ENCODE measurements at regions not wholly inside any gene's neighbourhood (a gene's known extent, or its start where the extent isn't known, plus 50 kb on each side); places are given as distances from the start of the nearest gene placed in this dataset.

DNA sequence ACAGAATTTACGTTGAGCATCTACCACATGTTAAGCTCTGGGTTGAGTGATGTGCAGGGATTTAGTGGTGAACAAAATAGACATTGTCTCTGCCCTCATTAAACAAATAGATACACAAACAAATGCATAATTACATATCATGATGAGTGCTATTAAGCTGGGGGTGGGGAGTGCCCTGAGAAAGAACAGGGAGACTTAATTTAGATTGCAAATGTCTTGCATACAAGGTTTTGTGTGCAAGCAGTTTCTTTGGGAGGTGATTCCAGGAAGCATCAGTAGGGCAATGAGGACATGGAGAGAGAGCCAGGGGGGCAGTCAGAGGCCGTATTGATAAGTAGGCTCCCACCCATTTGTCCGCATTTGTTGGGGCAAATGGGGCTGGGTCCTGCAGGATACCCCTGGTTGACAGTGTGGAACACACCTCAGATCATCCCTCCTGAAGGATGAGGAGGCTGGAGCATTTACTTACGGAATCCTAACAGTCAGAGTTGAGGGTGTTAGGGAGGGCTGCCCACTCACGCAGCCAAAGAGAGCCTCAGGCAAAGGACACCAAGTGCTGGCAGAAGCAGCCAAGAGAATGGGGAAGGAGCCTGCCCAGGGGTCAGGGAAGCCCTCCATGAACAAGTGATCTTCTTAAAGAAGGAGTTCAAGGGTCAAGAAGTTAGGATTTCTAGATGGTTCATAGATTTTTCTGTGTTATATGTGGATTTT, 245.9 kb downstream of the BCOR start:
- Histone ChIP-seq H3K27me3 (ENCODE audit: control insufficient read depth in 1 of 2, insufficient read depth in 2 of 2, low read length in 2 of 2) (peaks cover 0 to 12% of the 10 kb centered on the region in 2 donors), H3K9ac (ENCODE audit: low read length in 2 of 2) (no peak overlapping the region), H3K27ac (ENCODE audit: low read length) (no peak overlapping the region), H3K9me3 (ENCODE audit: control insufficient read depth in 2 of 2, low read length in 2 of 2) (no peaks in the 10 kb centered on the region), H3K4me3 (ENCODE audit: low read length in 2 of 2) (no peak overlapping the region), H3K4me1 (ENCODE audit: control insufficient read depth, insufficient read depth, low read length) (peaks cover 6% of the 10 kb centered on the region), H3K36me3 (ENCODE audit: control insufficient read depth in 2 of 2, insufficient read depth in 2 of 2, low read length in 2 of 2) (no peaks in the 10 kb centered on the region)

DNA sequence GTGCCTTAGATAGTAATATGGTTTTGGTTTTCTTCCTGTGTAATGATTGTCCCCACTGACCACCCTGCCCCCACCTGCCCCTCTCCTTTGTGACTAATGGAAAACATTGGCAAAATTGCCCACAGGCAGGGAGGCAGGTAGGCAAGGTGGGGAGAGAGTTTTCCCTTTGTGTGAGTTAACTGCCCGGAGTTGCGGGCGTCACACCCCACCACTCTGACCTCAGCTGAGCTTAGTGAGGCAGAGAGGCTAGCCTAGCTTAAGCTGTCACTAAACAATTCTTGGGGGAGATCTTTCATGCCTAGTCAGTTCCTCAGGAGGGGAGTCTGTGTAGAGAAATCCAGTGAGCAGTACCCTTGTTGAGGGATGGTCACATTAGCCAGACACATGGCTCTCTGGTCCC, 245.3 kb downstream of the BCOR start:
- H3K27ac ChIP-seq (ENCODE audit: low read length) = no peak overlapping the region

DNA sequence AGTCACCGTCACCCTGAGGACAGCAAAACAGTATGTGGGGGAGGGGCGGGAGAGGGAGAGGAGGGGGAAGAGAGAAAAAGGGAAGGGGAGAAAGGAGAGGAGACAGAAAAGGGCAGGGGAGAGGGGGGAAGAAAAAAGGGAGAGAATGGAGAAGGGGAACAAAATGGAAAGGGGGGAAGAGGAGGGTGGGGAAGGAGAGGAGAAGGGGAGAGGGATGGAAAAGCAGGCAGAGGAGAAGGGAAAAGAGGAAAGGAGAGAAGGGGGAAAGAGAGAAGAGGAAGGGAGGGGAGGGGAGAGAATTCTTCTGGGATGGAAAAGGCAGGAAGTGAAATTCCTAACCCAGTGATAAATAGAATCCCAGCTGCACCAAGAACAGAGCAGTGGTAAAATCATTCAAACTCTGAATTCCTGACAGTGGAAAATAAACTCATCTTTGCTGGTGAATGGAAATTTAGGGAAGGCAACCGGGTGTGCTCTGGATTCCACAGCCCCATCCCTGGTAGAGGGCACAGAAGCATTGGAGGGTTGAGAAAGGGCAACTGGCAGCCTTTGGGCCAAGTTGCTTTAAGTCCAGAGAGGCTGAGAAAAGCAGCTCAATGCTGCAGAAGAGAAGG, 244.2 kb downstream of the BCOR start:
- H3K9ac ChIP-seq (ENCODE audit: low read length in 2 of 2) = no peak overlapping the region
- peaks cover 6% of the 10 kb centered on the region for H3K4me1 ChIP-seq (ENCODE audit: control insufficient read depth, insufficient read depth, low read length)
- H3K4me3 ChIP-seq (ENCODE audit: low read length in 2 of 2) = no peak overlapping the region
- no peaks in the 10 kb centered on the region for H3K9me3 ChIP-seq (ENCODE audit: control insufficient read depth in 2 of 2, low read length in 2 of 2)
- H3K27me3 ChIP-seq (ENCODE audit: control insufficient read depth in 1 of 2, insufficient read depth in 2 of 2, low read length in 2 of 2) = peaks cover 0 to 21% of the 10 kb centered on the region in 2 donors
- H3K36me3 ChIP-seq (ENCODE audit: control insufficient read depth in 2 of 2, insufficient read depth in 2 of 2, low read length in 2 of 2) = no peaks in the 10 kb centered on the region
- no peak overlapping the region for H3K27ac ChIP-seq (ENCODE audit: low read length)

More for the DNA sequence above, 245.3 kb downstream of the BCOR start:
- Histone ChIP-seq H3K9ac (ENCODE audit: low read length in 2 of 2) (no peak overlapping the region), H3K4me3 (ENCODE audit: low read length in 2 of 2) (no peak overlapping the region), H3K9me3 (ENCODE audit: control insufficient read depth in 2 of 2, low read length in 2 of 2) (no peaks in the 10 kb centered on the region), H3K4me1 (ENCODE audit: control insufficient read depth, insufficient read depth, low read length) (peaks cover 6% of the 10 kb centered on the region), H3K36me3 (ENCODE audit: control insufficient read depth in 2 of 2, insufficient read depth in 2 of 2, low read length in 2 of 2) (no peaks in the 10 kb centered on the region), H3K27me3 (ENCODE audit: control insufficient read depth in 1 of 2, insufficient read depth in 2 of 2, low read length in 2 of 2) (peaks cover 0 to 13% of the 10 kb centered on the region in 2 donors)

DNA sequence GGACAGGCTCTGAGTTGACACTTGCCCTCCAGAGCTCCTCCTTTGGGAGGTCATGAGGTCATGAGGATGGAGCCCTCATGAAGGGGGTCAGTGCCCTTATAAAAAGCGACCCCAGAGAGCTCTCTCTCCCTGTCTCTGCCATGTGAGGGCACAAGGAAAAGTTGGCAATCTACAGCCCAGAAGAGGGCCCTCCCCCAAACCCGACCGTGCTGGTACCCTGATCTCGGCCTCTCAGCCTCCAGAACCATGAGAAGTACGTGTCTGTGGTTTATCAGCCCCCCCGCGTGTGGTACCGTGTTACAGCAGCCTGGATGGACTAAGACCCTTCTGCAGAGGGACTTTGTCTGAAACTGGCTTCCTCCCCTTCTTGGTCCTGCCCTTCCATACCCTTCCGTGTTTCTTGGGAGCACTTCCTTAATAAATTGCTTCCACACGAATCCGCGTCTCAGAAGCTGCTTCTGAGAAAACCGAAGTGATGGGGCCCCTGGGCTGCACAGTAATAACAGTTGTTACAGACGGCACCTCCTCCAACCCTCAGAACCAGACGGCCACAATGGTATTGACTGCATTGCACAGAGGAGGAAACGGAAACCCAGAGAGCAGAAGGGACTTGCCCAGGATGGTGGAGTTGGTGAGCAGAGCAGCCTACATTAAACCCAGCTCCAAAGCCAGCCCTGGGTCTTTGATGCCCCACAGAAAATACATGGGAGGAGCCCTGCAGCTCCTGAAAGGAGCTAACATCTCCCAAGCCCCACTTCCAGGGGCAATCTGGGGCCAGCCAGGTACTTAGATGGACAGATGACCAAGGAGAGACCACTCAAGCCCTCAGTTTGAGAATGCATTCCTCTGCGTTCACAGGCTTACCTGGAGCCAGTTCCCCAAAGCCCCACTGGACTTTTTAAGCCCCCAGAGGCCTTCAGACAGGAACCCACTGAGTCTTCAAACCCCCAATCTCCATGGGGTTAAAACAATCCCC, 242.7 kb downstream of the BCOR start:
- Histone ChIP-seq H3K4me3 (ENCODE audit: low read length in 2 of 2) (no peak overlapping the region), H3K27me3 (ENCODE audit: control insufficient read depth in 1 of 2, insufficient read depth in 2 of 2, low read length in 2 of 2) (peaks cover 0 to 21% of the 10 kb centered on the region in 2 donors), H3K27ac (ENCODE audit: low read length) (no peak overlapping the region), H3K9ac (ENCODE audit: low read length in 2 of 2) (no peak overlapping the region), H3K36me3 (ENCODE audit: control insufficient read depth in 2 of 2, insufficient read depth in 2 of 2, low read length in 2 of 2) (no peaks in the 10 kb centered on the region), H3K9me3 (ENCODE audit: control insufficient read depth in 2 of 2, low read length in 2 of 2) (no peaks in the 10 kb centered on the region), H3K4me1 (ENCODE audit: control insufficient read depth, insufficient read depth, low read length) (peaks cover 4% of the 10 kb centered on the region)

DNA sequence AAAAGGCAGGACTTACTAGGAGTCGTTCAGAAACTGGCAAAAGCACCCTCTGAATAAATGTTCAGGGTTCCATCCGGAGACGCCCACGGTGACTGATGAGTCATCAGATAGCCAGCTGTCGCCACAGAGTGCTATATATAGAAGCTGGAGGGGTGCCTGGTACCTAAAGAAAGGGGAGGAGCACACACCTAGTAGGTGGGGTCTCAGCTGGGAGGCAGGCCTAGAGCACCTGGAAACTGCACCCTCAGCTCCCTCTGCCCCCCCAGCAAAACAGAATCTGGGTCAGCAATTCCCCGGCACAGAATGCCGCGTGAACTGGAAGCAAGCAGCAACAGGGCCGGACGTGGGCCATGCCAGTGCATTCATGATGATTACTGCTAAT, 242.0 kb downstream of the BCOR start:
- Histone ChIP-seq H3K27ac (ENCODE audit: low read length) (no peak overlapping the region), H3K4me3 (ENCODE audit: low read length in 2 of 2) (no peak overlapping the region), H3K9me3 (ENCODE audit: control insufficient read depth in 2 of 2, low read length in 2 of 2) (no peaks in the 10 kb centered on the region), H3K27me3 (ENCODE audit: control insufficient read depth in 1 of 2, insufficient read depth in 2 of 2, low read length in 2 of 2) (peaks cover 0 to 20% of the 10 kb centered on the region in 2 donors), H3K9ac (ENCODE audit: low read length in 2 of 2) (no peak overlapping the region), H3K36me3 (ENCODE audit: control insufficient read depth in 2 of 2, insufficient read depth in 2 of 2, low read length in 2 of 2) (no peaks in the 10 kb centered on the region), H3K4me1 (ENCODE audit: control insufficient read depth, insufficient read depth, low read length) (peaks cover 4% of the 10 kb centered on the region)

DNA sequence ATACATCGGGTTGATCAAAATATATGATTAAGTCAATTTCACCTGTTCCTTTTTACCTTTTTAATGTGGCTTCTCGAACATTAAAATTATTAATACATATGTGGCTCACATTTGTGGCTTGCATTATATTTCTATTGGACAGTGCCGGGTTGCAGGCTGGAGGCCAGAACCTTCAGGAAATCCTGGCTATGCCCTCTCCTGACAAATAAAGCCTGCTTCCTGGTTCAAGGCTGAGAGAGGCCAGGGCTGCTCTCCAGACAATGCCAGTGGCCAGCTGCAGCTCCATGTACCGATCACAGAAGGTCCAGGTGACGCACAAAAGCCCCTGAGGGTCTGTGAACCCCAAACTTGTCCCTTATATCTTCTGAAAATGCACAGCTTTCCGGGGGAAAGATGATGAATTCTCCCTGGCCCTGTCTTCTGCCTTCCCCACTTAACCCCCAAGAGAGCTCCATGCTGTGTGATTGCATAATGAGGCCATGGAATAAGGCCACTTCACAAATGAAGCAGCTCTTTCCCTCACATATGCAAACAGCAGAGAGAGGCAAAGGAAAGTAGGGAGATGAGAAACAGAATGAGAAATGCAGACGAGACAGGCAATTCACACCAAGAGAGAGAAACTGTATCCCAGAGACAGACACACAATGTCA, 241.2 kb downstream of the BCOR start:
- H3K9ac ChIP-seq (ENCODE audit: low read length in 2 of 2) = no peak overlapping the region
- H3K36me3 ChIP-seq (ENCODE audit: control insufficient read depth in 2 of 2, insufficient read depth in 2 of 2, low read length in 2 of 2) = no peaks in the 10 kb centered on the region
- no peak overlapping the region for H3K4me3 ChIP-seq (ENCODE audit: low read length in 2 of 2)
- H3K9me3 ChIP-seq (ENCODE audit: control insufficient read depth in 2 of 2, low read length in 2 of 2) = no peaks in the 10 kb centered on the region
- H3K27me3 ChIP-seq (ENCODE audit: control insufficient read depth in 1 of 2, insufficient read depth in 2 of 2, low read length in 2 of 2) = peaks cover 0 to 20% of the 10 kb centered on the region in 2 donors
- H3K4me1 ChIP-seq (ENCODE audit: control insufficient read depth, insufficient read depth, low read length) = peaks cover 4% of the 10 kb centered on the region
- no peak overlapping the region for H3K27ac ChIP-seq (ENCODE audit: low read length)

DNA sequence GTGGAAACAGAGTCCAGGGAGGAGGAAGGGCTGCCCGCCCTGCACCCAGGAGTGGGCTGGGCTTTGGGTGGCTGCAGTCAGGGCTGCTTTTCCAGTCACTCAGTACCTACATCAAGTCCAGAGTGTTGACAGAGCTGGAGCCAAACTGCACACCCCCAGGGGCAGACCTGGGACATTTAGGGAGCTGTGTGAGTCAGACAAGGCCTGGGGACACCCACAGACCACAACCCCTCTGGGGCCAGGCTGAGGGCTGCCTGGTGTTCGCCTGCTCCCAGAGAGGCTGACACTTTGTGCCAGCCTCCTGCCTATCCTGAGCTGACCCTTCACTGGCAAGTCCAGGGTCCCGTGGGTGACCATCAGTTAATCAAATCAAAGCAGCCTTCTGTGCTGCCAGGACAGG, 240.0 kb downstream of the BCOR start:
- Histone ChIP-seq H3K9ac (ENCODE audit: low read length in 2 of 2) (no peak overlapping the region), H3K27ac (ENCODE audit: low read length) (no peak overlapping the region), H3K36me3 (ENCODE audit: control insufficient read depth in 2 of 2, insufficient read depth in 2 of 2, low read length in 2 of 2) (no peaks in the 10 kb centered on the region), H3K9me3 (ENCODE audit: control insufficient read depth in 2 of 2, low read length in 2 of 2) (peaks cover 0 to under 1% of the 10 kb centered on the region in 2 donors), H3K27me3 (ENCODE audit: control insufficient read depth in 1 of 2, insufficient read depth in 2 of 2, low read length in 2 of 2) (peaks cover 0 to 17% of the 10 kb centered on the region in 2 donors), H3K4me3 (ENCODE audit: low read length in 2 of 2) (no peak overlapping the region), H3K4me1 (ENCODE audit: control insufficient read depth, insufficient read depth, low read length) (peaks cover 4% of the 10 kb centered on the region)

DNA sequence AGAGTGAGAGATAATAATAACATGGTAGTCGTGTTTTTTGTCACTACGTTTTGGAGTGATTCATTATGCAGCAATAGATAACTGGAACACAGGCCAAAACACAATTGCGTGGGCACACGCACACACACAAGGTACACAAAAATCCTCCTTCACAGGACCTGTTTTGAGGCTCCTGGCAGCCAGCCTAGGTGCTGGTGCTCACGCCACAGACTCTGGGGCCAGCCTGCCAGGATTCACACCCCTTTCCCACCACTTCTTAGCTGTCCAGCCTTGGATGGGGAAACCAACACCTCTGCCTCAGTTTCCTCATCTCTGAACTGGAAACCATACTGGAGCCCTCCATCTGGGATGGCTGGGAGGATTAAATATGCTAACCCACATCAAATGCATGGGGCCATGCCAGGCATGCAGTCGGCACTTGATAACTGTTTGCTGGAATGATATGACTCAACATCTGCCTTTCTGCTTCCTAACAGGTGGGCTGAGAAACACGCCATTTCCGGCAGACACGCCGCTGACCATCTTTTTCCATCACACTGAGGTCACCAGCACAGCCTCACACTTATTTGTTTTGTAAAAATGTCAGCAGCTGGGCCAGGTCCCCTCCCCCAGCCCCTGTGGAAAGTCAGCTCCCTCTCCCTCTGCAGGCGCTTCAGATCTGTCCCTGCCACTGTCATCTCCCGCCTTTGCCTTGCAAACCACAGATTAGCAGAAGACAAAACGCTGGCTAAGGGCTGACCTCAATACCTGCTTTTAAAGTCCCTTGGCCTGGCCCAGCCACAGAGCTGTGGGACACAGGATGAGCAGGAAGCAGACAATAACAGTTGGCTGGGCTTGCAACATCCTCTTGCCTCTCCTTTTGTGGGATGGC, 237.5 kb downstream of the BCOR start:
- Histone ChIP-seq H3K27ac (ENCODE audit: low read length) (no peak overlapping the region), H3K36me3 (ENCODE audit: control insufficient read depth in 2 of 2, insufficient read depth in 2 of 2, low read length in 2 of 2) (no peaks in the 10 kb centered on the region), H3K4me3 (ENCODE audit: low read length in 2 of 2) (no peak overlapping the region), H3K9ac (ENCODE audit: low read length in 2 of 2) (no peak overlapping the region), H3K4me1 (ENCODE audit: control insufficient read depth, insufficient read depth, low read length) (no peaks in the 10 kb centered on the region), H3K9me3 (ENCODE audit: control insufficient read depth in 2 of 2, low read length in 2 of 2) (peaks cover 0 to 10% of the 10 kb centered on the region in 2 donors), H3K27me3 (ENCODE audit: control insufficient read depth in 1 of 2, insufficient read depth in 2 of 2, low read length in 2 of 2) (peaks cover 0 to 13% of the 10 kb centered on the region in 2 donors)

DNA sequence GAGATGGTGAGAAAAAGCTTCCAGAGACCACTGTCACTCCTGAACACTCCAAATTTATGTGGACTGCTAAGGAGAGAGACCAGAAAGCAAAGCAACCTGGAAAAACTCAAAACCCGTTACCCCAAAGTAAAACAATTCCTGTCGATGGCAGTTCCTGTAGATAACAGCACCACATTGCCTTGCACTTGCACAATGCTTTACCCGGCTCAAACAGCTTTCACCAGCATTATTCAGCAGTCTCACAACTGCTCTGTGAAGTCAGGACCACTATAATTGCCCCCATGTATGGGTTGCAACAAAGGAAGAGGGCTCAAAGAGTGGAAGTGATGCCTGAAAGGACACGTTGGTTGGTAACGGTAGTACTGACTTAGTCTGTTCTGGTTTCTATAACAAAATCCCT, 234.8 kb downstream of the BCOR start:
- Histone ChIP-seq H3K9me3 (ENCODE audit: control insufficient read depth in 2 of 2, low read length in 2 of 2) (peaks cover 0 to 10% of the 10 kb centered on the region in 2 donors), H3K4me1 (ENCODE audit: control insufficient read depth, insufficient read depth, low read length) (no peaks in the 10 kb centered on the region), H3K4me3 (ENCODE audit: low read length in 2 of 2) (no peak overlapping the region), H3K9ac (ENCODE audit: low read length in 2 of 2) (no peak overlapping the region), H3K27ac (ENCODE audit: low read length) (no peak overlapping the region), H3K36me3 (ENCODE audit: control insufficient read depth in 2 of 2, insufficient read depth in 2 of 2, low read length in 2 of 2) (no peaks in the 10 kb centered on the region), H3K27me3 (ENCODE audit: control insufficient read depth in 1 of 2, insufficient read depth in 2 of 2, low read length in 2 of 2) (peaks cover 0 to 10% of the 10 kb centered on the region in 2 donors)
